ENCODE measurements at regions not wholly inside any gene's neighbourhood (a gene's known extent, or its start where the extent isn't known, plus 50 kb on each side); places are given as distances from the start of the nearest gene placed in this dataset.

DNA sequence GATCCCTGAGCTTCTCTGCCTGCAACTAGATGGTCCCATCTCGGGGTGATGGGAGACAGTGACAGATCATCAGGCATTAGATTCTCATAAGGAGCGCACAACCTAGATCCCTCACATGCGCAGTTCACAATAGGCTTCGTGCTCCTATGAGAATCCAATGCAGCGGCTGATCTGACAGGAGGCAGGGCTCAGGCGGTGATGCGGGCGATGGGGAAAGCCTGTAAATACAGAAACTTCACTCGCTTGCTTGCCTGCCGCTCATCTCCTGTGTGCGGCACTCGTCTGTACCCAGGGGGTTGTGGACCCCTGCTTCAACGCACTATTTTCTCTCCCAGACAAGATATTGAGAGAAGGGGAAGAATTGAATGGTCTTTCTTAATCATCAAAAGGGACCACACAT, 473.9 kb downstream of the ZNF536 start:
- Mint-ChIP-seq H3K9me3 (peaks cover 0 to 7% (median 0%) of the 10 kb centered on the region in 7 donors), H3K27me3 (ENCODE audit: low read depth in 3 of 3) (peaks cover 0 to 3% (median 0%) of the 10 kb centered on the region in 3 donors), H3K4me3 (no peak overlapping the region), H3K4me1 (no peaks in the 10 kb centered on the region), H3K36me3 (no peaks in the 10 kb centered on the region), H3K27ac (no peak overlapping the region)
- no peaks in the 10 kb centered on the region for H4K20me1 ChIP-seq (ENCODE audit: insufficient read depth, low read length)
- WGBS (ENCODE audit: insufficient coverage) = 71% methylated on average over 4 of the region's 13 CpGs
- H3K9ac ChIP-seq (ENCODE audit: insufficient read depth, low read length, poor library complexity, severe bottlenecking) = no peak overlapping the region
- DNase-seq = no peak
- TF ChIP-seq, protein P1, sequence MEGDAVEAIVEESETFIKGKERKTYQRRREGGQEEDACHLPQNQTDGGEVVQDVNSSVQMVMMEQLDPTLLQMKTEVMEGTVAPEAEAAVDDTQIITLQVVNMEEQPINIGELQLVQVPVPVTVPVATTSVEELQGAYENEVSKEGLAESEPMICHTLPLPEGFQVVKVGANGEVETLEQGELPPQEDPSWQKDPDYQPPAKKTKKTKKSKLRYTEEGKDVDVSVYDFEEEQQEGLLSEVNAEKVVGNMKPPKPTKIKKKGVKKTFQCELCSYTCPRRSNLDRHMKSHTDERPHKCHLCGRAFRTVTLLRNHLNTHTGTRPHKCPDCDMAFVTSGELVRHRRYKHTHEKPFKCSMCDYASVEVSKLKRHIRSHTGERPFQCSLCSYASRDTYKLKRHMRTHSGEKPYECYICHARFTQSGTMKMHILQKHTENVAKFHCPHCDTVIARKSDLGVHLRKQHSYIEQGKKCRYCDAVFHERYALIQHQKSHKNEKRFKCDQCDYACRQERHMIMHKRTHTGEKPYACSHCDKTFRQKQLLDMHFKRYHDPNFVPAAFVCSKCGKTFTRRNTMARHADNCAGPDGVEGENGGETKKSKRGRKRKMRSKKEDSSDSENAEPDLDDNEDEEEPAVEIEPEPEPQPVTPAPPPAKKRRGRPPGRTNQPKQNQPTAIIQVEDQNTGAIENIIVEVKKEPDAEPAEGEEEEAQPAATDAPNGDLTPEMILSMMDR (IDR thresholded peaks at IDR 0.05) = no peak
- H3K79me2 ChIP-seq (ENCODE audit: insufficient read depth, low read length) = no peaks in the 10 kb centered on the region
- intact Hi-C loops (cut with micrococcal nuclease) = no loop called here
- H3K36me3 ChIP-seq (replicated peaks in 1 of 2; ENCODE audit: control insufficient read depth in 1 of 2, insufficient read depth in 2 of 2, low read length in 2 of 2) = no peaks in the 10 kb centered on the region
- no peak overlapping the region for H3K27ac ChIP-seq (ENCODE audit: low read depth in 1 of 2, low read length in 2 of 2)
- H3K4me1 ChIP-seq (ENCODE audit: control insufficient read depth in 1 of 2, insufficient read depth in 2 of 2, low read length in 2 of 2) = no peaks in the 10 kb centered on the region
- H3K27me3 ChIP-seq (ENCODE audit: control insufficient read depth in 2 of 2, insufficient read depth in 2 of 2, low read length in 2 of 2) = no peaks in the 10 kb centered on the region
- H3K4me3 ChIP-seq (replicated peaks in 1 of 3; ENCODE audit: low read depth in 2 of 3, low read length in 3 of 3) = no peak overlapping the region
- H3K4me2 ChIP-seq (replicated peaks; ENCODE audit: extremely low read depth, low read length, poor library complexity, severe bottlenecking) = no peak overlapping the region
- no peaks in the 10 kb centered on the region for H3K9me3 ChIP-seq (replicated peaks in 1 of 2; ENCODE audit: control insufficient read depth in 1 of 2, insufficient read depth in 1 of 2, low read length in 2 of 2)
- no peak overlapping the region for H2AFZ ChIP-seq (ENCODE audit: insufficient read depth, low read depth, low read length, poor library complexity, severe bottlenecking)

DNA sequence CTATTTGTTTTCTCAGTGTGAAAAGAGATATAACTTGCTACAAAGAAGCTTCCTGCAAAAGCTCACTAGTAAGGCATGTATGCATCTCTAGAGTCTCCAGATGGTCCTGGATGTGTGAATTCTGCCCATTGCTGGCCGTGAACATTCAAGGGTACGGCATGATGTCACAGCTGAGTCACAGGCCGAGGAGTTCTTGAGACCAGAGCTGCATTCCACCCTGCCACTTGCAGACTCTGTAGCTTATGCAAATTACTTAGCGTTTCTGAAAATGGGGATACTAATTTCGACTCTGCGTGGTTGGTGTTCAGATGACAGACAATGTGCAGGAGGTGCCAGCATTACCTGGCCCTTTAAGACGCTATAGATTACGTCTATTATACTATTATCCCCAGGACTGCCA, 470.7 kb downstream of the ZNF536 start:
- H3K9me3 Mint-ChIP-seq = peaks cover 0 to 7% (median 0%) of the 10 kb centered on the region in 7 donors
- no peaks in the 10 kb centered on the region for H3K4me1 Mint-ChIP-seq
- H3K36me3 Mint-ChIP-seq = no peaks in the 10 kb centered on the region
- DNase-seq = no peak
- no peak overlapping the region for H3K4me3 ChIP-seq (replicated peaks in 1 of 3; ENCODE audit: low read depth in 2 of 3, low read length in 3 of 3)
- no peak overlapping the region for H3K27ac Mint-ChIP-seq
- H3K4me2 ChIP-seq (replicated peaks; ENCODE audit: extremely low read depth, low read length, poor library complexity, severe bottlenecking) = no peak overlapping the region
- TF ChIP-seq, protein P1 (IDR thresholded peaks at IDR 0.05) = no peak
- H3K27ac ChIP-seq (ENCODE audit: low read depth in 1 of 2, low read length in 2 of 2) = no peak overlapping the region
- no peaks in the 10 kb centered on the region for H4K20me1 ChIP-seq (ENCODE audit: insufficient read depth, low read length)
- H3K4me3 Mint-ChIP-seq = no peak overlapping the region
- H3K9ac ChIP-seq (ENCODE audit: insufficient read depth, low read length, poor library complexity, severe bottlenecking) = no peak overlapping the region
- peaks cover 0 to 3% (median 3%) of the 10 kb centered on the region in 3 donors for H3K27me3 Mint-ChIP-seq (ENCODE audit: low read depth in 3 of 3)
- no peak overlapping the region for H2AFZ ChIP-seq (ENCODE audit: insufficient read depth, low read depth, low read length, poor library complexity, severe bottlenecking)
- no peaks in the 10 kb centered on the region for H3K36me3 ChIP-seq (replicated peaks in 1 of 2; ENCODE audit: control insufficient read depth in 1 of 2, insufficient read depth in 2 of 2, low read length in 2 of 2)
- intact Hi-C loops (cut with micrococcal nuclease) = no loop called here
- H3K9me3 ChIP-seq (replicated peaks in 1 of 2; ENCODE audit: control insufficient read depth in 1 of 2, insufficient read depth in 1 of 2, low read length in 2 of 2) = no peaks in the 10 kb centered on the region
- no peaks in the 10 kb centered on the region for H3K27me3 ChIP-seq (ENCODE audit: control insufficient read depth in 2 of 2, insufficient read depth in 2 of 2, low read length in 2 of 2)
- no peaks in the 10 kb centered on the region for H3K4me1 ChIP-seq (ENCODE audit: control insufficient read depth in 1 of 2, insufficient read depth in 2 of 2, low read length in 2 of 2)
- no peaks in the 10 kb centered on the region for H3K79me2 ChIP-seq (ENCODE audit: insufficient read depth, low read length)
- 97% methylated on average over 6 of the region's 8 CpGs for WGBS (ENCODE audit: insufficient coverage)
